ENCODE measurements at regions not wholly inside any gene's neighbourhood (a gene's known extent, or its start where the extent isn't known, plus 50 kb on each side); places are given as distances from the start of the nearest gene placed in this dataset.

DNA sequence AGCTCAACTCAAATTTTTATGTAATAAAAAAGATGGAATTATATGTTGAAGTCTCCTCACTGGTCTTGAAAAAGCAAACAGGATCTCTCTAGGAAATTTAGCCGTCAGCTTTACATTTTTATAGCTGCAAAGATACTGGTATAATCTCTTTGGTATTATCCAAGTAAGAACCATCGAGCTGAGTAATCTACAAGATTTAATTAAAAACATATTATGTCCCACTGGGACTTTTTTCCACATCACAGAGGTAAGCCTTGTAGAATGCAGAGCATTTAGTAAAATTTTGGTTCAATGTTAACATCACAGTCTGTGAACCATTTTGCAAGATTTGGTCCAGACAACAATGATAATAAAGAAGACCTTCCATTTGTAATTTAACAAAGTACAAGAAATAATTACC lies 162.6 kb upstream of the SLC39A10 start:
- no peak for TF ChIP-seq POLR2AphosphoS5 (IDR thresholded peaks at IDR 0.05)
- TF ChIP-seq POLR2A (IDR thresholded peaks at IDR 0.05): no peak

Measured in sigmoid colon (tissue), 4 donors.